ENCODE measurements at regions not wholly inside any gene's neighbourhood (a gene's known extent, or its start where the extent isn't known, plus 50 kb on each side); places are given as distances from the start of the nearest gene placed in this dataset.
"Not testable (repeated sequence)": the region's sequence is repeated elsewhere in the genome, so short reads cannot be mapped to it uniquely, and the experiment has no call there.

- TF ChIP-seq CTCF (conservative IDR thresholded peaks at IDR 0.05; ENCODE audit: low read depth, low read length) = no peak
Observed at GRCh38 chrY:7837046-7837445, 925.5 kb upstream of the AMELY start.

GRCh38 chrY:7836366-7836765 is 924.8 kb upstream of the AMELY start:
- TF ChIP-seq CTCF (conservative IDR thresholded peaks at IDR 0.05; ENCODE audit: low read depth, low read length) = no peak
- H3K4me3 ChIP-seq (ENCODE audit: low read depth, low read length) = no peak overlapping the region
- DNase-seq (ENCODE audit: low read depth) = peak; percentile 40

More at GRCh38 chrY:7837046-7837445, 925.5 kb upstream of the AMELY start:
- DNase-seq (ENCODE audit: low read depth) = no peak
- H3K4me3 ChIP-seq (ENCODE audit: low read depth, low read length) = no peak overlapping the region

- DNase-seq (ENCODE audit: low read depth) = no peak
- H3K4me3 ChIP-seq (ENCODE audit: low read depth, low read length) = no peak overlapping the region
- TF ChIP-seq CTCF (conservative IDR thresholded peaks at IDR 0.05; ENCODE audit: low read depth, low read length) = no peak
Observed at GRCh38 chrY:7835416-7835815, 923.9 kb upstream of the AMELY start.

- no peak for TF ChIP-seq CTCF (conservative IDR thresholded peaks at IDR 0.05; ENCODE audit: low read depth, low read length)
- DNase-seq (ENCODE audit: low read depth) = no peak
- H3K4me3 ChIP-seq (ENCODE audit: low read depth, low read length) = no peak overlapping the region
Observed at GRCh38 chrY:7834284-7834683, 922.7 kb upstream of the AMELY start.

GRCh38 chrY:7830881-7831280 is 919.3 kb upstream of the AMELY start:
- H3K4me3 ChIP-seq (ENCODE audit: low read depth, low read length); DNase-seq (ENCODE audit: low read depth): not testable (repeated sequence)

GRCh38 chrY:7826533-7826932 is 915.0 kb upstream of the AMELY start:
- no peak for DNase-seq (ENCODE audit: low read depth)
- no peak for TF ChIP-seq CTCF (conservative IDR thresholded peaks at IDR 0.05; ENCODE audit: low read depth, low read length)
- H3K4me3 ChIP-seq (ENCODE audit: low read depth, low read length) = no peak overlapping the region

- H3K4me3 ChIP-seq (ENCODE audit: low read depth, low read length) = no peak overlapping the region
- no peak for DNase-seq (ENCODE audit: low read depth)
- no peak for TF ChIP-seq CTCF (conservative IDR thresholded peaks at IDR 0.05; ENCODE audit: low read depth, low read length)
Observed at GRCh38 chrY:7825874-7826273, 914.3 kb upstream of the AMELY start.
